ENCODE measurements at regions not wholly inside any gene's neighbourhood (a gene's known extent, or its start where the extent isn't known, plus 50 kb on each side); places are given as distances from the start of the nearest gene placed in this dataset.

GRCh38 chr1:194042736-194043135, 856.3 kb upstream of the B3GALT2 start:
- no TSS peak for BruUV-seq (replicated peaks)
- no peak for FAIRE-seq
- peaks cover 8% of the 10 kb centered on the region for H3K4me1 ChIP-seq (ENCODE audit: control insufficient read depth, extremely low read depth, insufficient read depth, low read length)
- no peak overlapping the region for H3K4me3 ChIP-seq (replicated peaks in 1 of 3; ENCODE audit: insufficient read depth in 1 of 3, low read depth in 1 of 3, low read length in 3 of 3)
- no peaks in the 10 kb centered on the region for H3K79me2 ChIP-seq (ENCODE audit: control insufficient read depth, insufficient read depth, low read length)
- intact Hi-C loops (cut with micrococcal nuclease) (no loop called here), dilution Hi-C loops (cut with MboI; ENCODE audit: extremely low pct_ligation_motif_present, low sequenced_read_pairs) (no loop called here)
- no peak overlapping the region for H2AFZ ChIP-seq (ENCODE audit: low read depth, low read length)
- H3K9ac ChIP-seq (replicated peaks; ENCODE audit: extremely low read depth, insufficient read depth, low read length): no peak overlapping the region
- H3K4me2 ChIP-seq (ENCODE audit: insufficient read depth, low read length): no peak overlapping the region
- ChIA-PET POLR2A (no interaction called here), CTCF (no interaction called here)
- TF ChIP-seq POLR2A (IDR thresholded peaks at IDR 0.05; ENCODE audit: low read depth, low read length) (no peak), EZH2 (IDR thresholded peaks at IDR 0.05; ENCODE audit: borderline replicate concordance, low read depth, low read length, severe bottlenecking) (no peak), FOS (IDR thresholded peaks at IDR 0.05; ENCODE audit: borderline replicate concordance, insufficient read depth, low read length) (no peak), MYC (IDR thresholded peaks at IDR 0.05; ENCODE audit: low read depth, low read length) (no peak), POLR2AphosphoS5 (IDR thresholded peaks at IDR 0.05; ENCODE audit: insufficient read depth, low read depth, low read length) (no peak), GATA2 (IDR thresholded peaks at IDR 0.05; ENCODE audit: insufficient read depth, insufficient read length, low read depth, low read length) (no peak), JUN (IDR thresholded peaks at IDR 0.05; ENCODE audit: borderline replicate concordance, insufficient read depth, insufficient read length, low read depth) (no peak), CTCF (IDR thresholded peaks at IDR 0.05; ENCODE audit: extremely low read depth in 1 of 2, insufficient read depth in 1 of 2, low read depth in 1 of 2, low read length in 2 of 2) (no peak), MAX (IDR thresholded peaks at IDR 0.05; ENCODE audit: insufficient read depth, insufficient read length) (no peak)
- H3K9me3 ChIP-seq (replicated peaks; ENCODE audit: control insufficient read depth, insufficient read depth, low read length): no peaks in the 10 kb centered on the region
- H3K27me3 ChIP-seq (ENCODE audit: control insufficient read depth in 2 of 2, insufficient read depth in 2 of 2, low read length in 2 of 2): no peaks in the 10 kb centered on the region
- DNase-seq (ENCODE audit: low read depth, low spot score): no peak
- H3K36me3 ChIP-seq (ENCODE audit: control insufficient read depth in 2 of 2, extremely low read depth in 1 of 2, insufficient read depth in 2 of 2, low read length in 2 of 2): no peaks in the 10 kb centered on the region
- no peaks in the 10 kb centered on the region for H3K9me1 ChIP-seq (replicated peaks; ENCODE audit: control insufficient read depth, extremely low read depth, insufficient read depth, low read length)
- no peaks in the 10 kb centered on the region for H4K20me1 ChIP-seq (replicated peaks; ENCODE audit: control insufficient read depth, extremely low read depth, insufficient read depth, low read length)
- no peak overlapping the region for H3K27ac ChIP-seq (ENCODE audit: insufficient read depth, low read depth, low read length)
